OCI-LY3 (cell line): ENCODE measurements at regions not wholly inside any gene's neighbourhood (a gene's known extent, or its start where the extent isn't known, plus 50 kb on each side); places are given as distances from the start of the nearest gene placed in this dataset.

Source experiments
- EZH2phosphoT487 ChIP-seq: fragments of 200-600 bp; shearing (Covaris generic); IDR thresholded peaks from 2 replicates; pipeline ENCODE4 v1.6.1; 2018; ENCODE audit warnings: antibody characterized with exemption, mixed run types, low read depth
- TF ChIP-seq, protein P1 (sequence below): fragments of 200-600, 300-600 bp; sonication (generic); IDR thresholded peaks from 2 replicates; pipeline ENCODE4 v1.5.1; 2014; ENCODE audit warnings: antibody characterized with exemption, low read length, low read depth

DNA sequence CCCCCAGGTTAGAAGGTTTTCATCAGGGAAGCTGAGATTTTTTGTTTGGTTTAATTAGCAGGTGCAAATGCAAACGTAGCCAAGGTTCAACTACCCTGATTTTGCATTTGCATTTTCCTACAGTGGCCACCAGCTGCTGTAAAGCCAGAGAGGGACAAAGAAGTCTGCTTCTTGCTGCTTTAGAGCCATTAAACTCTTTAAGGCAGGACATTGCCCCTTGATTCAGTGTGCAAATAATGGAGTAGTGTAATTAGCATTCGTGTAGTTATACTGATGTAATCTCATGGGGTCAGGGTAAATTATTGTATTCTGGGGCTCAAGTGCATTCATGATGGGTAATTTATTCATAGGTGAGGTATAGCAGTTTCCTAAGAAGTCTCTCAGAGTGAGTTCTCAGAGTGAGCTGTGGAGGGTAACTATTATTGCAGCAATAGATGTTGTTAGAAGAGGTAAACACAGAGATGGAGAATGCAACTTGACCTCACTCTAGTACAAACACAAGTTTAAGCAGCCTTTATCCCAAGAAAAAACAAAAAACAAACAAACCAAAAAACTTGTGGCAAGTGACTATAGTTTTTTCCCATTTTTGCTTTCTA, 526.5 kb downstream of the KIF4B start:
- TF ChIP-seq, protein P1, sequence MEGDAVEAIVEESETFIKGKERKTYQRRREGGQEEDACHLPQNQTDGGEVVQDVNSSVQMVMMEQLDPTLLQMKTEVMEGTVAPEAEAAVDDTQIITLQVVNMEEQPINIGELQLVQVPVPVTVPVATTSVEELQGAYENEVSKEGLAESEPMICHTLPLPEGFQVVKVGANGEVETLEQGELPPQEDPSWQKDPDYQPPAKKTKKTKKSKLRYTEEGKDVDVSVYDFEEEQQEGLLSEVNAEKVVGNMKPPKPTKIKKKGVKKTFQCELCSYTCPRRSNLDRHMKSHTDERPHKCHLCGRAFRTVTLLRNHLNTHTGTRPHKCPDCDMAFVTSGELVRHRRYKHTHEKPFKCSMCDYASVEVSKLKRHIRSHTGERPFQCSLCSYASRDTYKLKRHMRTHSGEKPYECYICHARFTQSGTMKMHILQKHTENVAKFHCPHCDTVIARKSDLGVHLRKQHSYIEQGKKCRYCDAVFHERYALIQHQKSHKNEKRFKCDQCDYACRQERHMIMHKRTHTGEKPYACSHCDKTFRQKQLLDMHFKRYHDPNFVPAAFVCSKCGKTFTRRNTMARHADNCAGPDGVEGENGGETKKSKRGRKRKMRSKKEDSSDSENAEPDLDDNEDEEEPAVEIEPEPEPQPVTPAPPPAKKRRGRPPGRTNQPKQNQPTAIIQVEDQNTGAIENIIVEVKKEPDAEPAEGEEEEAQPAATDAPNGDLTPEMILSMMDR, result no peak
- no peak for TF ChIP-seq EZH2phosphoT487
